DMS114 treated with DMSO at 0.1 percent for 48 hours (cell line): ENCODE measurements at regions not wholly inside any gene's neighbourhood (a gene's known extent, or its start where the extent isn't known, plus 50 kb on each side); places are given as distances from the start of the nearest gene placed in this dataset.
"Not testable (repeated sequence)": the region's sequence is repeated elsewhere in the genome, so short reads cannot be mapped to it uniquely, and the experiment has no call there.

ENCODE experiments used
- DNase-seq: peaks from one replicate; lab custom pipeline; 2025; ENCODE audit not compliant: unreplicated experiment; lab: John Stamatoyannopoulos, UW

- no peak for DNase-seq
Observed at GRCh38 chr13:61608138-61608537, 192.5 kb upstream of the PCDH20 start.

GRCh38 chr13:61600360-61601033 lies 184.8 kb upstream of the PCDH20 start:
- no peak for DNase-seq

DNA sequence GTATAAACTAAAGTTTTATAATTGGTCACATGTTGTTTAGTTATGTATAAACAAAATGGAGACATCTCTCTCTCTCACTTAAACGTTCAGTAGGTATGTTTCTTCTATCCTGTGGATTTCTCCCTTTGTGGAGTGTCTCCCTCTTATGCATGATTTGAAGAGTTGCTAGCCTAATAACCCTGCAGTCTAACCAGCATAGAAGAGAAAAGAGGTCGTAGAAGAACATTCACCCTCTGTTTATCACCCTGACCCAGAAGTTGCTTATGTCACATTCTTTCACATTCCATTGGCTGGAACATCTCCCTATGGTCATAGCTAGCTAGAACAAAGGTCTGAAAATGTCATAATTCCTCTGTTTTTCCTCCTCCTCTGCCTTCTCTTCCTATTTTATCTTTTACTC lies 176.8 kb upstream of the PCDH20 start:
- no peak for DNase-seq

GRCh38 chr13:61575973-61576372 lies 160.3 kb upstream of the PCDH20 start:
- no peak for DNase-seq

- no peak for DNase-seq
Observed at GRCh38 chr13:61563645-61564044, 148.0 kb upstream of the PCDH20 start.

GRCh38 chr13:61546911-61547310 lies 131.3 kb upstream of the PCDH20 start:
- no peak for DNase-seq

GRCh38 chr13:61546413-61546812 lies 130.8 kb upstream of the PCDH20 start:
- DNase-seq, result no peak

- no peak for DNase-seq
Observed at GRCh38 chr13:61536433-61536832, 120.8 kb upstream of the PCDH20 start.

- no peak for DNase-seq
Observed at GRCh38 chr13:61531383-61532065, 115.9 kb upstream of the PCDH20 start.

GRCh38 chr13:61519214-61519613 lies 103.6 kb upstream of the PCDH20 start:
- DNase-seq, result not testable (repeated sequence)

DNA sequence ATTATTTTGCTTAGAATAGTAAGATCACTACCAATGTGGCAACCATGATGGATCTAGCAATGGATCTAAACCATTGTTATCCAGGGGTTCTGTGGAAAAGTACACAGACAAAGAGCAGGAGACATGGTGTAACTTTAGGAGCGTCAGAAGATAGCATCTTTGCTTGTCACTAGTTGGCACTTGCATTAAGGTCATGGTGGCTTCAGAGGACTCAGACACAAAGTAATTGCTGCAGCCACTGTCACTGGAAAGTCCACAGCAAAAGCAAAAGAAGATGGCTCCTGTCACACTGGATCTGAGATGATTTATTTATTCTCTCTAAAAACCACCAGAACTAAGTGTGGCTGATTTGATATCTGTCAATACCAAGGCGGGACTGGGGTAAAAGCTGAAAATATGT lies 93.3 kb upstream of the PCDH20 start:
- no peak for DNase-seq

- no peak for DNase-seq
Observed at GRCh38 chr13:61500176-61500575, 84.5 kb upstream of the PCDH20 start.

- DNase-seq, result no peak
Observed at GRCh38 chr13:61495648-61496047, 80.0 kb upstream of the PCDH20 start.

DNA sequence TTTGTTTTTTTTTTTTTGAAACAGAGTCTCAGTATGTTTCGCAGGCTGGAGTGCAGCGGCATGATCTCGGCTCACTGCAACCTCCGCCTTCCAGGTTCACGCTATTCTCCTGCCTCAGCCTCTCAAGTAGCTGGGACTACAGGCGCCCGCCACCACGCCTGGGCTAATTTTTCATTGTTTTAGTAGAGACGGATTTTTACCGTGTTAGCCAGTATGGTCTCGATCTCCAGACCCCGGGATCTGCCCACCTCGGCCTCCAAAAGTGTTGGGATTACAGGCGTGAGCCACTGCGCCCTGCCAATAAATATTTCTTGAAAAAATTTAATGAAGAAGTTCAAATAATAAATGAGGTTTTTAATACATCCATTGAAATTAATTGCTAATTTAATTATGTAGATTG lies 77.9 kb upstream of the PCDH20 start:
- not testable (repeated sequence) for DNase-seq

DNA sequence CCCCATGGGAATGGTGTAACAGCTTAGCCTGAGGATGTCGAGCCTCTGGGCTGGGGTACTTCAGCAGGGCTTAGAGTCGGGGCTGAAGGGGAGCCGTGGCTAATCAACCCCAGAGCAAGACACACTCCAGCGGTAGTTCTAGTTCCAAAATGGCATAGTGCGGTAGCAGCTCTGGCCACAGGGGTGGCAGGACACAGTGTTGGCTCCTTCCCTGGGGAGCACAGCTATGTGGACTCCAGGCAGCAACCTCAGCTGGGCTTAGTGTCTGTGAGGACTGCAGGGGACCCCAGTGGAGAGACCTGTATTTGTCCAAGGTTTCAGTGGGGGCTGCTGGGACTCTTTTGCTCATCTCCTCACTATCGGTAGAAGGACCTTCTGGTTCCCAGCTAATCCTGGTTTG lies 70.8 kb upstream of the PCDH20 start:
- no peak for DNase-seq

- no peak for DNase-seq
Observed at GRCh38 chr13:61485128-61485765, 69.6 kb upstream of the PCDH20 start.

GRCh38 chr13:61477619-61478018 lies 62.0 kb upstream of the PCDH20 start:
- no peak for DNase-seq

GRCh38 chr13:61470786-61471185 lies 55.1 kb upstream of the PCDH20 start:
- DNase-seq, result no peak

- no peak for DNase-seq
Observed at GRCh38 chr13:61466280-61466679, 50.6 kb upstream of the PCDH20 start.
